Cardiac muscle cell (in vitro differentiated cells and primary cell): ENCODE measurements at regions not wholly inside any gene's neighbourhood (a gene's known extent, or its start where the extent isn't known, plus 50 kb on each side); places are given as distances from the start of the nearest gene placed in this dataset.
A peak's percentile ranks its signal among the peaks of the same experiment; 100 is the strongest.

Source experiments
- DNase-seq, 2 donors: peaks; one replicate each; pipeline versions ENCODE4 v3.0.0 to v3.0.0-alpha.2; 2010 to 2017; ENCODE audit warnings: low read depth in 1 of 2, low spot score in 1 of 2
- H3K27ac ChIP-seq: fragments of 200-600 bp; sonication (generic); 2 replicates; pipeline ENCODE4 v1.5.1; 2016
- H3K27me3 ChIP-seq: fragments of 200-600 bp; sonication (generic); 2 replicates; pipeline ENCODE4 v1.6.0; 2016; ENCODE audit warnings: control low read depth
- H3K36me3 ChIP-seq: fragments of 200-600 bp; sonication (generic); 2 replicates; pipeline ENCODE4 v1.5.1; 2016; ENCODE audit warnings: control low read depth
- H3K4me1 ChIP-seq: fragments of 200-600 bp; sonication (generic); 2 replicates; pipeline ENCODE4 v1.8.1; 2017; ENCODE audit warnings: low read depth, mild to moderate bottlenecking, mixed run types
- H3K4me3 ChIP-seq: fragments of 200-600 bp; sonication (generic); 2 replicates; pipeline ENCODE4 v1.5.1; 2016; ENCODE audit warnings: mild to moderate bottlenecking
- H3K9me3 ChIP-seq: fragments of 200-600 bp; sonication (generic); 2 replicates; pipeline ENCODE4 v1.5.1; 2017; ENCODE audit warnings: low read depth, mild to moderate bottlenecking, control low read depth
- CTCF ChIP-seq: IDR thresholded peaks from 2 replicates; pipeline ENCODE4 v1.5.1; 2012; ENCODE audit warnings: low read depth, mild to moderate bottlenecking, low read length

GRCh38 chr21:14844001-14844400 lies 220.8 kb downstream of the NRIP1 start:
- Histone ChIP-seq H3K4me3 (no peak overlapping the region), H3K27me3 (no peaks in the 10 kb centered on the region), H3K36me3 (no peaks in the 10 kb centered on the region), H3K27ac (no peak overlapping the region), H3K4me1 (no peaks in the 10 kb centered on the region), H3K9me3 (no peaks in the 10 kb centered on the region)
- TF ChIP-seq CTCF, result no peak
- DNase-seq, result no peak

- TF ChIP-seq CTCF, result no peak
- Histone ChIP-seq H3K36me3 (no peaks in the 10 kb centered on the region), H3K27me3 (no peaks in the 10 kb centered on the region), H3K4me3 (no peak overlapping the region), H3K4me1 (no peaks in the 10 kb centered on the region), H3K27ac (no peak overlapping the region), H3K9me3 (no peaks in the 10 kb centered on the region)
- DNase-seq, result no peak
Observed at GRCh38 chr21:14842601-14843000, 222.2 kb downstream of the NRIP1 start.

- no peak for DNase-seq
- H3K9me3 ChIP-seq, result no peaks in the 10 kb centered on the region
- H3K4me1 ChIP-seq, result no peaks in the 10 kb centered on the region
- H3K4me3 ChIP-seq, result no peak overlapping the region
- H3K36me3 ChIP-seq, result no peaks in the 10 kb centered on the region
- no peak for TF ChIP-seq CTCF
- H3K27ac ChIP-seq, result no peak overlapping the region
- no peaks in the 10 kb centered on the region for H3K27me3 ChIP-seq
Observed at GRCh38 chr21:14841511-14842472, 223.0 kb downstream of the NRIP1 start.

GRCh38 chr21:14838400-14838799 lies 226.4 kb downstream of the NRIP1 start:
- Histone ChIP-seq H3K4me3 (no peak overlapping the region), H3K9me3 (no peaks in the 10 kb centered on the region), H3K27me3 (no peaks in the 10 kb centered on the region), H3K36me3 (no peaks in the 10 kb centered on the region), H3K27ac (no peak overlapping the region), H3K4me1 (no peaks in the 10 kb centered on the region)
- no peak for TF ChIP-seq CTCF
- DNase-seq, result peak in 1 of 2 donors; percentile 9

GRCh38 chr21:14836950-14837349 lies 227.8 kb downstream of the NRIP1 start:
- Histone ChIP-seq H3K9me3 (no peaks in the 10 kb centered on the region), H3K36me3 (no peaks in the 10 kb centered on the region), H3K27ac (no peak overlapping the region), H3K4me3 (no peak overlapping the region), H3K4me1 (no peaks in the 10 kb centered on the region), H3K27me3 (no peaks in the 10 kb centered on the region)
- TF ChIP-seq CTCF, result no peak
- DNase-seq, result peak in 1 of 2 donors; percentile 16
